ENCODE measurements at regions not wholly inside any gene's neighbourhood (a gene's known extent, or its start where the extent isn't known, plus 50 kb on each side); places are given as distances from the start of the nearest gene placed in this dataset.
"Not testable (repeated sequence)": the region's sequence is repeated elsewhere in the genome, so short reads cannot be mapped to it uniquely, and the experiment has no call there.

GRCh38 chr4:116016201-116016600, 902.8 kb upstream of the NDST4 start:
- DNase-seq (ENCODE audit: low spot score) = no peak

- no peak for DNase-seq (ENCODE audit: low spot score)
Measured at GRCh38 chr4:116015549-116015948, 902.1 kb upstream of the NDST4 start.

- no peak for DNase-seq (ENCODE audit: low spot score)
Measured at GRCh38 chr4:116015062-116015461, 901.6 kb upstream of the NDST4 start.

GRCh38 chr4:116010923-116011322, 897.5 kb upstream of the NDST4 start:
- no peak for DNase-seq (ENCODE audit: low spot score)

GRCh38 chr4:116005806-116006088, 892.3 kb upstream of the NDST4 start:
- no peak for DNase-seq (ENCODE audit: low spot score)

- no peak for DNase-seq (ENCODE audit: low spot score)
Measured at GRCh38 chr4:116005037-116005805, 891.8 kb upstream of the NDST4 start.

GRCh38 chr4:116001291-116001690, 887.9 kb upstream of the NDST4 start:
- DNase-seq (ENCODE audit: low spot score) = no peak

GRCh38 chr4:115986573-115986972, 873.2 kb upstream of the NDST4 start:
- DNase-seq (ENCODE audit: low spot score) = no peak

GRCh38 chr4:115975421-115976001, 862.1 kb upstream of the NDST4 start:
- not testable (repeated sequence) for DNase-seq (ENCODE audit: low spot score)

- DNase-seq (ENCODE audit: low spot score) = no peak
Measured at GRCh38 chr4:115973768-115974167, 860.3 kb upstream of the NDST4 start.

- no peak for DNase-seq (ENCODE audit: low spot score)
Measured at GRCh38 chr4:115972967-115973366, 859.5 kb upstream of the NDST4 start.

GRCh38 chr4:115970859-115971258, 857.4 kb upstream of the NDST4 start:
- DNase-seq (ENCODE audit: low spot score) = no peak

- DNase-seq (ENCODE audit: low spot score) = no peak
Measured at GRCh38 chr4:115969756-115970155, 856.3 kb upstream of the NDST4 start.

- DNase-seq (ENCODE audit: low spot score) = no peak
Measured at GRCh38 chr4:115965588-115965987, 852.2 kb upstream of the NDST4 start.

GRCh38 chr4:115956054-115956796, 842.8 kb upstream of the NDST4 start:
- DNase-seq (ENCODE audit: low spot score) = not testable (repeated sequence)

- DNase-seq (ENCODE audit: low spot score) = no peak
Measured at GRCh38 chr4:115950806-115951205, 837.4 kb upstream of the NDST4 start.

GRCh38 chr4:115949974-115950743, 836.7 kb upstream of the NDST4 start:
- DNase-seq (ENCODE audit: low spot score) = not testable (repeated sequence)

- DNase-seq (ENCODE audit: low spot score) = no peak
Measured at GRCh38 chr4:115945026-115945425, 831.6 kb upstream of the NDST4 start.

GRCh38 chr4:115944146-115944905, 830.9 kb upstream of the NDST4 start:
- no peak for DNase-seq (ENCODE audit: low spot score)

GRCh38 chr4:115938764-115939443, 825.5 kb upstream of the NDST4 start:
- DNase-seq (ENCODE audit: low spot score) = no peak

GRCh38 chr4:115929373-115929772, 816.0 kb upstream of the NDST4 start:
- no peak for DNase-seq (ENCODE audit: low spot score)
